GM10248 (cell line): ENCODE measurements at regions not wholly inside any gene's neighbourhood (a gene's known extent, or its start where the extent isn't known, plus 50 kb on each side); places are given as distances from the start of the nearest gene placed in this dataset.

ENCODE experiments used
- CTCF ChIA-PET: fragments of 300-600 bp; sonication (Branson Sonifier 250); formaldehyde crosslinking; extraction: SDS; loops from one replicate; lab custom pipeline; 2021; ENCODE audit warnings: antibody characterized with exemption; lab: Yijun Ruan, JAX
- POLR2A ChIA-PET: fragments of 350-650 bp; sonication (Branson Sonifier 250); formaldehyde crosslinking; extraction: SDS; loops from one replicate; lab custom pipeline; 2020; ENCODE audit warnings: antibody characterized with exemption; lab: Yijun Ruan, JAX
- DNase-seq: peaks from one replicate; pipeline ENCODE4 v3.0.0; 2012; ENCODE audit errors: extremely low spot score
- CTCF ChIP-seq: IDR thresholded peaks from 2 replicates; pipeline ENCODE4 v1.5.1; 2012; ENCODE audit warnings: mild to moderate bottlenecking, low read depth; ENCODE audit errors: extremely low read depth, missing control alignments, control extremely low read depth

GRCh38 chr13:73274147-73274546 is 215.3 kb downstream of the KLF5 start:
- no peak for TF ChIP-seq CTCF
- POLR2A ChIA-PET: no interaction called here
- DNase-seq: no peak
- CTCF ChIA-PET: interaction anchor here (0.8 kb wide), 1 partner anchor 18 kb away, joined by 4 read pairs; no protein-coding TSS in a partner anchor

GRCh38 chr13:73273745-73274144 is 214.9 kb downstream of the KLF5 start:
- DNase-seq: no peak
- TF ChIP-seq CTCF: no peak
- ChIA-PET POLR2A (no interaction called here), CTCF (no interaction called here)

GRCh38 chr13:73273276-73273675 is 214.5 kb downstream of the KLF5 start:
- no peak for TF ChIP-seq CTCF
- CTCF ChIA-PET: no interaction called here
- DNase-seq: no peak
- POLR2A ChIA-PET: no interaction called here

- TF ChIP-seq CTCF: no peak
- POLR2A ChIA-PET: no interaction called here
- no peak for DNase-seq
- CTCF ChIA-PET: no interaction called here
Measured at GRCh38 chr13:73272831-73273230, 214.0 kb downstream of the KLF5 start.

- DNase-seq: no peak
- POLR2A ChIA-PET: no interaction called here
- no peak for TF ChIP-seq CTCF
- CTCF ChIA-PET: interaction anchor here (1.2 kb wide), 1 partner anchor 19 kb away, joined by 3 read pairs; no protein-coding TSS in a partner anchor
Measured at GRCh38 chr13:73268306-73268705, 209.5 kb downstream of the KLF5 start.

GRCh38 chr13:73266640-73267180 is 207.9 kb downstream of the KLF5 start:
- ChIA-PET POLR2A (no interaction called here), CTCF (interaction anchor here (0.7 to 2.3 kb wide), 6 partner anchors 10 to 112 kb away, joined by 3 to 6 read pairs (median 3); no protein-coding TSS in a partner anchor)
- no peak for DNase-seq
- TF ChIP-seq CTCF: no peak
